ENCODE measurements at regions not wholly inside any gene's neighbourhood (a gene's known extent, or its start where the extent isn't known, plus 50 kb on each side); places are given as distances from the start of the nearest gene placed in this dataset.

GRCh38 chr15:52925130-52925529 is 135.0 kb upstream of the ONECUT1 start:
- H3K27me3 ChIP-seq (ENCODE audit: control insufficient read depth in 2 of 2, insufficient read depth in 2 of 2, low read length in 2 of 2): no peaks in the 10 kb centered on the region
- WGBS (ENCODE audit: insufficient coverage, low coverage, missing lambda C conversion rate): 0% methylated on average over 5 of the region's 10 CpGs
- FAIRE-seq (no peak), DNase-seq (ENCODE audit: extremely low read depth in 1 of 4, low spot score in 3 of 4) (no peak), ATAC-seq (no peak)
- intact Hi-C loops (cut with micrococcal nuclease): no loop called here
- no peaks in the 10 kb centered on the region for H4K20me1 ChIP-seq (replicated peaks; ENCODE audit: control insufficient read depth, insufficient read depth, low read length)
- no peaks in the 10 kb centered on the region for H3K9me3 ChIP-seq (replicated peaks; ENCODE audit: control insufficient read depth, insufficient read depth, low read depth, low read length)
- H3K79me2 ChIP-seq (ENCODE audit: control insufficient read depth, insufficient read depth, low read length): no peaks in the 10 kb centered on the region
- ChIA-PET CTCF (ENCODE audit: low intra/inter-chr PET ratio) (no interaction called here), POLR2A (no interaction called here)
- no peak overlapping the region for H3K4me2 ChIP-seq (ENCODE audit: insufficient read depth, low read length)
- no peak overlapping the region for H3K9ac ChIP-seq (ENCODE audit: insufficient read depth in 1 of 2, low read depth in 2 of 2, low read length in 2 of 2)
- in situ Hi-C loops (cut with MboI): no loop called here
- H3K4me1 ChIP-seq (replicated peaks in 1 of 2; ENCODE audit: control insufficient read depth in 2 of 2, insufficient read depth in 2 of 2, low read length in 2 of 2): no peaks in the 10 kb centered on the region
- no peak overlapping the region for H2AFZ ChIP-seq (ENCODE audit: low read depth, low read length)
- no TSS peak for BruUV-seq (replicated peaks)
- no peaks in the 10 kb centered on the region for H3K9me1 ChIP-seq (ENCODE audit: control insufficient read depth, insufficient read depth, low read length)
- TF ChIP-seq OTX1 (CRISPR knock-in tag; IDR thresholded peaks at IDR 0.05): no peak
- TF ChIP-seq, protein P1, sequence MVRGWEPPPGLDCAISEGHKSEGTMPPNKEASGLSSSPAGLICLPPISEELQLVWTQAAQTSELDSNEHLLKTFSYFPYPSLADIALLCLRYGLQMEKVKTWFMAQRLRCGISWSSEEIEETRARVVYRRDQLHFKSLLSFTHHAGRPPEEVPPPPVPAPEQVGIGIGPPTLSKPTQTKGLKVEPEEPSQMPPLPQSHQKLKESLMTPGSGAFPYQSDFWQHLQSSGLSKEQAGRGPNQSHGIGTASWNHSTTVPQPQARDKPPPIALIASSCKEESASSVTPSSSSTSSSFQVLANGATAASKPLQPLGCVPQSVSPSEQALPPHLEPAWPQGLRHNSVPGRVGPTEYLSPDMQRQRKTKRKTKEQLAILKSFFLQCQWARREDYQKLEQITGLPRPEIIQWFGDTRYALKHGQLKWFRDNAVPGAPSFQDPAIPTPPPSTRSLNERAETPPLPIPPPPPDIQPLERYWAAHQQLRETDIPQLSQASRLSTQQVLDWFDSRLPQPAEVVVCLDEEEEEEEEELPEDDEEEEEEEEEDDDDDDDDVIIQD (CRISPR knock-in tag; IDR thresholded peaks at IDR 0.05): no peak
- H3K27ac ChIP-seq (ENCODE audit: extremely low read depth, low read depth, low read length): no peak overlapping the region
- H3K4me3 ChIP-seq: no peak overlapping the region
- H3K36me3 ChIP-seq (ENCODE audit: control insufficient read depth, insufficient read depth, low read length): no peaks in the 10 kb centered on the region

GRCh38 chr15:52924630-52925029 is 134.5 kb upstream of the ONECUT1 start:
- 0% methylated on average over 7 of the region's 7 CpGs for WGBS (ENCODE audit: insufficient coverage, low coverage, missing lambda C conversion rate)
- H3K79me2 ChIP-seq (ENCODE audit: control insufficient read depth, insufficient read depth, low read length): no peaks in the 10 kb centered on the region
- ChIA-PET POLR2A (no interaction called here), CTCF (ENCODE audit: low intra/inter-chr PET ratio) (no interaction called here)
- no peaks in the 10 kb centered on the region for H3K4me1 ChIP-seq (replicated peaks in 1 of 2; ENCODE audit: control insufficient read depth in 2 of 2, insufficient read depth in 2 of 2, low read length in 2 of 2)
- H3K36me3 ChIP-seq (ENCODE audit: control insufficient read depth, insufficient read depth, low read length): no peaks in the 10 kb centered on the region
- no peak overlapping the region for H3K4me2 ChIP-seq (ENCODE audit: insufficient read depth, low read length)
- BruUV-seq (replicated peaks): no TSS peak
- no peaks in the 10 kb centered on the region for H3K27me3 ChIP-seq (ENCODE audit: control insufficient read depth in 2 of 2, insufficient read depth in 2 of 2, low read length in 2 of 2)
- H3K9me3 ChIP-seq (replicated peaks; ENCODE audit: control insufficient read depth, insufficient read depth, low read depth, low read length): no peaks in the 10 kb centered on the region
- FAIRE-seq: no peak
- no peaks in the 10 kb centered on the region for H3K9me1 ChIP-seq (ENCODE audit: control insufficient read depth, insufficient read depth, low read length)
- no peak overlapping the region for H3K9ac ChIP-seq (ENCODE audit: insufficient read depth in 1 of 2, low read depth in 2 of 2, low read length in 2 of 2)
- no peak overlapping the region for H3K4me3 ChIP-seq
- H2AFZ ChIP-seq (ENCODE audit: low read depth, low read length): no peak overlapping the region
- no peak for DNase-seq (ENCODE audit: extremely low read depth in 1 of 4, low spot score in 3 of 4)
- no peaks in the 10 kb centered on the region for H4K20me1 ChIP-seq (replicated peaks; ENCODE audit: control insufficient read depth, insufficient read depth, low read length)
- intact Hi-C loops (cut with micrococcal nuclease) (no loop called here), in situ Hi-C loops (cut with MboI) (no loop called here)
- H3K27ac ChIP-seq (ENCODE audit: extremely low read depth, low read depth, low read length): no peak overlapping the region
- no peak for ATAC-seq
- no peak for TF ChIP-seq PHF8 (IDR thresholded peaks at IDR 0.05; ENCODE audit: borderline replicate concordance, low read length)
- TF ChIP-seq ZNF347 (CRISPR knock-in tag; IDR thresholded peaks at IDR 0.05; ENCODE audit: low read depth): no peak
- no peak for TF ChIP-seq RFX1 (IDR thresholded peaks at IDR 0.05)
- no peak for TF ChIP-seq PCBP1 (IDR thresholded peaks at IDR 0.05; ENCODE audit: low read depth, low read length, poor library complexity, severe bottlenecking)
- TF ChIP-seq HDAC6 (IDR thresholded peaks at IDR 0.05; ENCODE audit: low read depth, low read length): no peak
- TF ChIP-seq CHCHD3 (CRISPR knock-in tag; IDR thresholded peaks at IDR 0.05): no peak
- TF ChIP-seq MECOM (CRISPR knock-in tag; IDR thresholded peaks at IDR 0.05): no peak
- no peak for TF ChIP-seq NR4A1 (CRISPR knock-in tag; IDR thresholded peaks at IDR 0.05)
- no peak for TF ChIP-seq NR4A1 (tag; IDR thresholded peaks at IDR 0.05)
- no peak for TF ChIP-seq ZBTB5 (IDR thresholded peaks at IDR 0.05)
- no peak for TF ChIP-seq MEIS2 (IDR thresholded peaks at IDR 0.05; ENCODE audit: partially characterized antibody)
- TF ChIP-seq ATF4 (CRISPR knock-in tag; IDR thresholded peaks at IDR 0.05): no peak
